ENCODE measurements at regions not wholly inside any gene's neighbourhood (a gene's known extent, or its start where the extent isn't known, plus 50 kb on each side); places are given as distances from the start of the nearest gene placed in this dataset.

GRCh38 chr14:87282266-87282665 lies 710.7 kb downstream of the GALC start:
- H3K4me2 ChIP-seq (ENCODE audit: low read depth, low read length) = no peak overlapping the region
- DNase-seq = no peak
- H2AK9ac ChIP-seq (replicated peaks; ENCODE audit: low read depth, low read length, poor library complexity) = no peak overlapping the region
- no peak overlapping the region for H2AK5ac ChIP-seq (ENCODE audit: low read depth, low read length)
- dilution Hi-C loops (cut with HindIII; ENCODE audit: low sequenced_read_pairs, unreplicated experiment) = no loop called here
- ATAC-seq (ENCODE audit: low read depth) = no peak
- no peak overlapping the region for H2BK120ac ChIP-seq (ENCODE audit: low read depth, low read length)
- no peak overlapping the region for H4K91ac ChIP-seq (ENCODE audit: insufficient read depth, low read depth, low read length)
- H3K56ac ChIP-seq (ENCODE audit: extremely low read depth, insufficient read depth, low read length) = no peak overlapping the region
- H3K27ac ChIP-seq (ENCODE audit: insufficient read depth, low read length) = no peak overlapping the region
- H4K5ac ChIP-seq (ENCODE audit: low read depth, low read length) = no peak overlapping the region
- no peak overlapping the region for H3K4ac ChIP-seq (ENCODE audit: low read depth, low read length)
- no peak overlapping the region for H3K18ac ChIP-seq (ENCODE audit: low read depth, low read length)
- no peak overlapping the region for H2BK20ac ChIP-seq (ENCODE audit: low read depth, low read length)
- H3K23ac ChIP-seq (ENCODE audit: low read depth, low read length) = no peak overlapping the region
- ChIA-PET CTCF (no interaction called here), POLR2A (ENCODE audit: unreplicated experiment) (no interaction called here)
- H3K9ac ChIP-seq (ENCODE audit: low read depth, low read length) = no peak overlapping the region
- no peaks in the 10 kb centered on the region for H3K79me1 ChIP-seq (ENCODE audit: low read depth in 1 of 2, low read length in 2 of 2)
- no CpG with 5 or more reads among the region's 5 CpGs for WGBS, 2 experiments (ENCODE audit: extremely low coverage in 2 of 2, insufficient read length in 1 of 2)
- BruUV-seq (replicated peaks) = no TSS peak
- no peak overlapping the region for H2BK15ac ChIP-seq (ENCODE audit: low read depth, low read length)
- intact Hi-C loops (cut with micrococcal nuclease) = no loop called here
- H4K8ac ChIP-seq (ENCODE audit: low read depth in 2 of 2, low read length in 2 of 2) = no peak overlapping the region
- H3K9me3 ChIP-seq (ENCODE audit: control insufficient read depth, insufficient read depth, low read length) = no peaks in the 10 kb centered on the region
- H2AFZ ChIP-seq (replicated peaks; ENCODE audit: low read length, poor library complexity) = no peak overlapping the region
- H4K20me1 ChIP-seq (ENCODE audit: insufficient read depth, low read length) = no peaks in the 10 kb centered on the region
- no peak overlapping the region for H3K14ac ChIP-seq (replicated peaks; ENCODE audit: low read depth, low read length)
- no peak overlapping the region for H2BK5ac ChIP-seq (ENCODE audit: low read depth, low read length, poor library complexity, severe bottlenecking)
- no peaks in the 10 kb centered on the region for H3K36me3 ChIP-seq (ENCODE audit: control insufficient read depth, insufficient read depth, low read length)
- H3K9me1 ChIP-seq (ENCODE audit: insufficient read depth, low read length) = no peaks in the 10 kb centered on the region
- TF ChIP-seq MAZ (IDR thresholded peaks at IDR 0.05; ENCODE audit: borderline replicate concordance, low read depth, low read length) = no peak
- TF ChIP-seq MAFK (IDR thresholded peaks at IDR 0.05; ENCODE audit: low read depth, low read length) = no peak
- no peak for TF ChIP-seq SMC3 (IDR thresholded peaks at IDR 0.05; ENCODE audit: low read depth, low read length)
- TF ChIP-seq CHD1 (IDR thresholded peaks at IDR 0.05; ENCODE audit: low read depth, low read length) = no peak
- no peak for TF ChIP-seq USF2 (IDR thresholded peaks at IDR 0.05; ENCODE audit: low read depth, low read length)
- no peak for TF ChIP-seq NFE2L2 (IDR thresholded peaks at IDR 0.05; ENCODE audit: low read depth, low read length)
- TF ChIP-seq ELK1 (IDR thresholded peaks at IDR 0.05; ENCODE audit: borderline replicate concordance, low read depth, low read length) = no peak
- no peak for TF ChIP-seq POLR2A (IDR thresholded peaks at IDR 0.05; ENCODE audit: low read depth, low read length)
- no peak for TF ChIP-seq CEBPB (IDR thresholded peaks at IDR 0.05; ENCODE audit: low read depth, low read length)
- TF ChIP-seq CTCF (conservative IDR thresholded peaks at IDR 0.05; ENCODE audit: low read depth, low read length) = no peak
- no peak for TF ChIP-seq FOS (IDR thresholded peaks at IDR 0.05; ENCODE audit: low read depth, low read length)
- no peak for TF ChIP-seq MXI1 (IDR thresholded peaks at IDR 0.05; ENCODE audit: borderline replicate concordance, low read depth, low read length)
- H3K4me3 ChIP-seq (ENCODE audit: insufficient read depth, low read depth, low read length) = no peak overlapping the region
- no peaks in the 10 kb centered on the region for H3K4me1 ChIP-seq (ENCODE audit: control insufficient read depth, insufficient read depth, low read length)
- H3K27me3 ChIP-seq (ENCODE audit: control insufficient read depth, insufficient read depth, low read length) = no peaks in the 10 kb centered on the region
- in situ Hi-C loops (cut with MboI; ENCODE audit: low sequenced_read_pairs) = no loop called here

Data from IMR-90 (cell line).